ENCODE measurements at regions not wholly inside any gene's neighbourhood (a gene's known extent, or its start where the extent isn't known, plus 50 kb on each side); places are given as distances from the start of the nearest gene placed in this dataset.
A peak's percentile ranks its signal among the peaks of the same experiment; 100 is the strongest.

DNA sequence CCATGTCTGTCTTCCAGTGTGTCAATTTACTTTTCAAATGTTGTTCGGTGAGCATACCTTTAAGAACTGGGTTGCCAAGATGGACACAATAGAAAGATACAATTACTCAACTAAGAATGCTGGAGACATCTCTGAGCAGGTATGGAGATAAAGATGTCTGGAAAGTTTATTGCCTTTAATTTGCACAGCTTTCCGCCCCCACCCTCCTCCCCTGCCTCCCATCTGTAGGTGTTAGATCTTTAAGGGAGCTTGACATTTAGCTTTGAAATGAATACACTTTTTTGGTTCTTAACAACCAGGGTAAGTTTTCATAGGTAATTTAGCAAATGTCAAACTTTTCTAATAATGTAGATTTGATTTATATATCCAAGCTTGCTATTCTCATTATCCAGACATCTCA is 104.4 kb downstream of the BTBD3 start:
- no peak for DNase-seq (ENCODE audit: low read depth)

DNA sequence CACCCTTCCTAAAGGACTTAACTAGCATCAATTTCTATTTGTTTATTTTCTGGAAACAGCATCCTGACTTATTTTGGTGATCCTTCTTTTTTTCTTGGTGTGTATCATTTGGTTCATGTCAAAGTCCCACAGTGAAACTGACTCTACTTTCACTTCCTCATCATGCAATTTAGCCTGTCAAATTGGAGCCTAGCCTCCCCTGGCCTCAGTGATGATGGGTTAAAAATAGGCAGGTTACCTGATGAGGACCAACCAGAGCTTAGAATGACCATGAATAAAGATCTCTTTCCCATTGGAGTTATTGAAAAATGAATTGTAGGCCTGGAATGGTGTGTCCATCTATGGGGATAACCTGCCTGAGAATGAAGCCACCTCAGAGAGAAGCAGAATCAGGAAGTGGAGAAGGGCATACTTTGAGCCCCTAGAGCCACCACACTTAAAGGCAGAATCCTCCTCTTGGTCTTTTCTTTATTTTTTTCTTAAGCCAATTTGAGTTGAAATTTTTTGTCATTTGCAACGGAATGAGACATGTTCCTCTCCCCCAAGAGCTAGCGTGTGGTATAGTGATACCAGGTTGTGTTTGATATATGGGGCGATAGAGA is 105.6 kb downstream of the BTBD3 start:
- no peak for DNase-seq (ENCODE audit: low read depth)

DNA sequence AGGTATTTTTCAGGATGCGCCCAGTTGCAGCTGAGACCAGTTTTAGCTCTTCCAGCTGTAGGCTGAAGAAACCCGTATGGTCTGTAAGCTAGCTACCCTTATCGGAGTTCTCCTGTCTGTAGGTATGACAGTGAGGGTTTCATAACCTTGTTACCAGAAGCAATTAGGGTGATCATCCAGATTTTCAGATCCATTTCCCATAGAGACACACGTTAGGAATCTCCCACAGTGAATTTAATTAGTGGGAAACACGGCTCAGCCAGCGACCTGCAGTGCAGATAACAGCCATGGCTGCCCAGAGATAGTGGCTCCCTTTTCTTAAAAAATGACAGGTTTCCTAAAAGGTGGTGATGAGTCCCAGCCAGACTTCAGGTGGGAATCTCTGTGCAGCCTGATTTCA is 111.1 kb downstream of the BTBD3 start:
- DNase-seq (ENCODE audit: low read depth) = no peak

DNA sequence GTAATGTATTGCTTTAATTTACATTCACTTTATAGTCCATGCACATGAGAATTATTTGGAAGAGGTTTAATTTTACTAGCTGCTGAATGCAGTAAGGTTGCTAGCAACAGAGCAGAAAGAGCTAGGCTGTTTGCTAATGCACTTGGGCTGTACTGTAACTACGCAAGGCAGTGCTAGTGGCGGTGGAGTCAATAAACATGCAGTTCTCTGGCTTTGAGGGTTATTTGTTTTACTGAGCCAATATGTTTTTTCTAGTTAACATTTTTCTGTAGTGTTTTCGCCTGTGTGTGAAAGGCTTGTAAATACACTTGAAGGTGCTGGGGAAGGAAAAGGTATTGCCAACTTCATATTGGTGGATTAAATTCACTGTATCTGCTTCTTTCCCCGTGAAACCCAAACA is 112.8 kb downstream of the BTBD3 start:
- no peak for DNase-seq (ENCODE audit: low read depth)

DNA sequence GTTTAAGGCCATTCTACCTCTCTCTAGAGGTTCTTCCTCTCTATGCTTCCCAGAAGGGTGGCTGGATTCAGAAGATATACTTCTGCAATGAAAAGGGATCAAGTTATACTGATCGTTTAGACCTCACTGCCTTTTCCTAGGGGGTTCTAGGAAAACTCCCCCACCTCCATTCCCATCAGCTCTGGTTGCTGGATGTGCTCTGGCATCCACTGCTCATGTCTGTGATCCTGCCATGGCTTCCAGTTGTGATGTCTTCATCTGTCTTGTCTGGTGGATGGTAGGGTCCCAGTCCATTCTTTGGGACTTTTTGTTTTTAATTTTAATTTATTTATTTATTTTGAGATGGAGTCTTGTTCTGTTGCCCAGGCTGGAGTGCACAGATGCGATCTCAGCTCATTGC is 118.4 kb downstream of the BTBD3 start:
- DNase-seq (ENCODE audit: low read depth) = no peak

DNA sequence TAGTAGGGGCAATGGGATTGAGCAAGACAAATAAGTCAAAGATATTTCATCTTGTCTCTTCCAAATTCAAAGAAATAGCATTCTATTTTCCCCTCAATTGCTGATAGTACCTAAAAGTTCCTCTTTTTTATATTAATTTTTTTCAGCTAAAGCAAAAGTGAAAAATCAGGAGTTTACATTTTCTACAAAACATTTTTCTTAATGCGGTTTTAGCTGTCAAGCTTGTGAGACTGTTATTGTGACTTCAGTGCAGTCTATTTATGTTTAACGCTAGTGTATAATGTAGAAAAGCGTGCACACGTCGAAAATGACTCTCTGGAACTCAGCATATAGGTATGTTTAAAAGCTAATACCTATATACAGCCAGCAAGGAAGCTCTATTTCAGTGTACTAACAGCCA is 119.8 kb downstream of the BTBD3 start:
- DNase-seq (ENCODE audit: low read depth) = no peak

DNA sequence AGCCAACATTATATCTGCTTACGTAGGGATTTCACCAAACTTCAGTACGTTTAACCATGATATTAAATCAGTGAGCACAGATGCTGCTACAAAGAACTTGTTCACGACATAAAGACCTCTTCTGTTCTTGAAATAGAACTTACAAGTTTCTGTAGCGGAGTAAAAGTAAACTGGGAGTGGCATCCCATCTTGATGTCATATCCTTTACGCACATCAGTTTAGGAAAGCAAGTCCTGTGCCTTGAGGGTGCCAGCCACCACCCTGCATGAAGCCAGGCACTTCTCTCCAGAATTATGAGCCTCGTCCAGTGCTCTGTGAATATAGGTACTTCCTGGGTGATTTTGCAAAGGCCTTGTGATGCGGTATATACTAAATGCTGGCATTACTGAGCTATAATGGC is 122.6 kb downstream of the BTBD3 start:
- DNase-seq (ENCODE audit: low read depth) = no peak

DNA sequence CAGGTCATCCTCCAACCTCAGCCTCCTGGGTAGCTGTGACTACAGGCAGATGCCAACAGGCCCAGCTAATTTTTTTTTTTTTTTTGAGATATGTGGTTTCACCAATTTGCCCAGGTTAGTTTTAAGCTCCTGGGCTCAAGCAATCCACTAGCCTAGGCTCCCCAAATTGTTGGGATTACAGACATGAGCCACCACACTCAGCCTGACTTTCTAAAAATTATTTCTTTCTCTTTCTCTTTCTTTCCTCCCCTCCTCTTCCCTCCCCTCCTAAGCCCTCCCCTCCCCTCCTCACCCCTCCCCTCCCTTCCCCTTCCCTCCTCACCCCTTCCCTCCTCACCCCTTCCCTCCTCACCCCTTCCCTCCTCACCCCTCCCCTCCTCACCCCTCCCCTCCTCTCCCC is 127.3 kb downstream of the BTBD3 start:
- DNase-seq (ENCODE audit: low read depth) = no peak

DNA sequence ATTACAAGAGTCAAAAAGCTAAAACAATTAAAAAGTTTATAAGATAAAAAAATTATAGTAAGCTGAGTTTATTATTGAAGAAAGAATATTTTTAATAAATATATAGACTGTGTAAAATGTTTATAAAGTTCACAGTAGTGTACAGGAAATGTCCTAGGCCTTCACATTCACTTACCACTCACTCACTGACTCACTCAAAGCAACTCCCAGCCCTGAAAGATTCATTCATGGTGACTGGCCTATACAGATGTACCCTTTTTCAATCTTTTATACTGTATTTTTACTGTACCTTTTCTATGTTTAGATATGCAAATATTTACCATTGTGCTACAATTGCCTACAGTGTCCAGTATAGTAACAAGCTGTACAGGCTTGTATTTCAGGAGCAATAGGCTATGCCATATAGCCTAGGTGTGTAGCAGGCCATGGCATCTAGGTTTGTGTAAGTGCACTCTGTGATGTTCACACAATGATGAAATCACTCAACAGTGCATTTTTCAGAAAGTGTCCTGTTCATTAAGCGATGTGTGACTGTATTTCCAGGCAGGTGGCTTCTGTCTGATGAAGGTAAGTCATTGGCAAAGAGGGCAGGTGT is 130.2 kb downstream of the BTBD3 start:
- DNase-seq (ENCODE audit: low read depth) = peak; percentile 21

DNA sequence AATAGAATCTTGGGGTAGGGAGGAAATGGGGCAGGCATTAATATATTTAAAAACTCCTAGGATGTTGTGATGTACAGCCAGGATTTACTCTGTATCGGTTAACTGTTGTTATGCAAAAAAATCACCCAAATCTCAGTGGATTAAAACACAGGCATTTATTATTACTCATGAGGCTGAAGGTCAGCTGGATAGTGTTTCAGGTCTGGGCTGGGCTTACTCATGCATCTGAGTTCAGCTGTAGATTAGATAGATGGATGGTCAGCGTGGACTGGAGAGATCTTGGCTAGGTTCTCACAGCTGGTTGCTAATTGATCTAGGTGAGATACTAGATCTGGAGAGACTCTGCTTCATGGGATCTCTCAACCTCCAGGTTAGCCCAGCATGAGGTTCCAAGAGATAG is 131.4 kb downstream of the BTBD3 start:
- peak; percentile 36 for DNase-seq (ENCODE audit: low read depth)

DNA sequence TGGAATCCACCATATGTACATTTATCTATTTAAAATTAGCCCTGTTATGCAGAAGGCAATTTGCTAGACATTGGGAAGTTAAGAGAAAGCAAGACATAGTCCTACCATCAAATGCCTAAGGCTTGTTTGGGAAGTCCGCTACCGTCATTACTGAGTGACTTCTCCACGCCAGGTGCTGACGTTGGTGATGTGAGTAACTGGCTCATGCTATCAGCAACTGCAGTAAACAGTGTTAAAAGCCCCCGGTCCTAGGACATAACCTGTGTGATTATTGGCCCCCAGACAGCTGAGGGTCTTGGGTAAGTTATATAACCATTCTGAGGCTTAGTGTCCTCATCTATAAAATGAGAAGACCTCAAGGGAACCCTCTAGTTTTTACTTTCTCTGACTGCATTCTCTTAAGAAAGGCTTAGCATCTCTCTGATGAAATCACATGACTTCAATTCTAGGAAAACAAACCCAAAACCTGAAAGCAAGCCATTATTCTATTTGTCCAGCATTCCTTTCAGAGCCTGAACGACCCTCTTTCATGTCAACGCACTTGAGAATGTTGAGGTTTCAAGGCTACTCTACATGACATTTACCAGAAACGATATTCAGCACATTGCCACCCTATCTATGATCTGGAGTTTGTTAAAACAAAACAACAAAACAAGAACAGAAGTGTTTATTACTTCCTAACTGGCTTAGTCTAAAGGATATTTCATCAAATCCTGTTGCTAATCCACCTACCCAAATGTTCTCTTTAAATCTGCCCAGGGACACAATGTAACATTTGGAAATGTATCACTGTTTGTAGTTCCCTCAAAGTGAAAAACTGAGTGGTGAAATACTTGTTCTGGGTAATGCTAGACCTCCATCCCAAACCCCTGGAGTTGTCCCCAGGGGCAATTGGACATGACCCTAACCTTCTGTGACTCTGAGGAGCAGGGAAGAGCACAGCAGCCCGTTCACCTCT is 133.8 kb downstream of the BTBD3 start:
- no peak for DNase-seq (ENCODE audit: low read depth)

DNA sequence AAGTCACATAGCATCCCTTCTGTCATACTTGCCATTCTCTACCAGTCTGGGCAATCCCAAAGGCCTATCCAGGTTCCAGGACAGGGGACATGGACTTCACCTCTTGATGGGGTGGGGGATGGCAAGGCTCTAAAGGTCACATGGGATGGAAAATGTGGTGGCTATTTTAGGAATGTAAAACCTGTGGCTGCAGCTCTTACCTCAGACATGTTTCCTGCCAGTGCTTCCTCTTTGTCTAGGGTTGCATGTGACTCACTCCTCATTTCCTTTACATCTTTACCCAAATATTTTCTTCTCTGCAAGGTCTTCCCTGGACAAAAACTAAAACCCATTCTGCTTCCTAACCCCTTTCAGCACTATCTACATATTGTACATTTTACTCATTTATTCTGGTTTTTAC is 135.7 kb downstream of the BTBD3 start:
- no peak for DNase-seq (ENCODE audit: low read depth)

DNA sequence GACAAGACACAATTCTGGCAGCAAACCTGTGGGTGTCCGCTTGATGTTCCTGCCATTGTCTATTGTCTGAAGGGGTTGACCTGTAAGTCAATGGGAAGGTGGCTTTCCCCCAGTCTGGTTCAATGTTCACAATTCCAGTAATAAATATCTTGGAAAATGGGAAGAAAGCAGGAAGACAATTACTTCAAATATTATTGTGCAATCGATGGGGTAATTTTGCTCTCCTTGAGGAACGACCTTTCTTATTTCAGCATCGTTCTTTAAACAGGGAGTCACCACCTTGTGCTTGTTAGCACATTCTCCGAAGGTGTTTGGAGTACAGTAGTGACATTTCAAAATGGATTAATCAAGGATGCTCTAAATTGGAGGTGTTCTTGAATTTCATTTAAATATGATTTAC is 136.9 kb downstream of the BTBD3 start:
- DNase-seq (ENCODE audit: low read depth) = no peak

DNA sequence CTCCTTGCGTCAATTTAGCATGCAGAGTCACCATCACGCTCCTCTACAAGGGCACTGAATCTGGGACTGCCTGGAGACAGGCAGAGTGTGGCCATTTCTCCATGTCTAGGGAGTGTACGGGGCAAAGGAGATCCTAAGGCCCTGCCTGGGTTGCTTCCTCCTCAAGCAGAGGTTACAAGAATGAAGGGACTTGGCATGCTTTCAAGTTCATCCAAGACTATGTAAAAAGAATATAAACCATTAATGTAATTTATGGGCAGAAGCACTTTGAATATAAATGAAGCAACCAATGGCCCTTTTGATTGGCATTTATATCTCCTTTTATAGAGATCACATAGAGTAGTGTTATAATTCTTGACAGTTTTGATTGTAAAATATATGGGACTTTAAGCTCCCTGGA is 137.5 kb downstream of the BTBD3 start:
- DNase-seq (ENCODE audit: low read depth) = no peak

DNA sequence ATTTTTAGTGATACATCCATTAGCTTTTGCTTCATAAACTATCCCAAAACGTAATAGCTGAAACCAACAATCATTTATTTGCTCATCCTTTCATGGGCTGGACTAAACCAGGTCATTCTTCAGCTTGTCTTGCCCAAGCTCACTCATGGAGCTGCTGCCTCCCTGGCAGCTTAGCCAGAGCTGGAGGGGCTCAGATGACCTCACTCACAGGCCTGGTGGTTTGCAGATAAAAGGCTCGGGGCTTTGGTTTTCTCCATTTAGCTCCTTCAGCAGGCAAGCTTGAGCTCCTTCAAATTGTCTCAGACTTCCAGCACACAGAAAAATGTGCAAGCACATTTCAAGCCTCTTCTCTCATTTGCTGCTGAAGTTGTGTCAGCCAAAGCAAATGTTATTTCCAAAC is 139.1 kb downstream of the BTBD3 start:
- no peak for DNase-seq (ENCODE audit: low read depth)

DNA sequence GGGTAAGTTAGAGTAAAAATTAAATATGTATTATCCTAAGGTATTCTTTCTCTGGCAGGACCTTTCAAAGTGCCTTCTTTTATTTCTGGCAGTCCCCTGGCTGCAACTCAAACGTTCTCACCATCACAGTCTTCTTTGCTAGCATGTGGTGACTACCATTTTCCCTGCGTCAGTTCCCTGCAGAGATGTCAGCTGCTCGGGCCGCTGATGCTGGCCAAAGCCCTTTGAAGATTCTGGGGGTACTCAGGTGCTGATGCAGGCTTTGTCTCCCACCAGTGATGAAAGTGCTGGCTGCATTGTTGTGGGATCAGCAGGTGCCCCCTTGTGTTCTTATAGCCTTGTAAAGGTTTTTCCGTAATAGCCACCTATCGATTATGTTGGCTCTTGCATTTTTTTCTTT is 140.1 kb downstream of the BTBD3 start:
- DNase-seq (ENCODE audit: low read depth) = no peak

DNA sequence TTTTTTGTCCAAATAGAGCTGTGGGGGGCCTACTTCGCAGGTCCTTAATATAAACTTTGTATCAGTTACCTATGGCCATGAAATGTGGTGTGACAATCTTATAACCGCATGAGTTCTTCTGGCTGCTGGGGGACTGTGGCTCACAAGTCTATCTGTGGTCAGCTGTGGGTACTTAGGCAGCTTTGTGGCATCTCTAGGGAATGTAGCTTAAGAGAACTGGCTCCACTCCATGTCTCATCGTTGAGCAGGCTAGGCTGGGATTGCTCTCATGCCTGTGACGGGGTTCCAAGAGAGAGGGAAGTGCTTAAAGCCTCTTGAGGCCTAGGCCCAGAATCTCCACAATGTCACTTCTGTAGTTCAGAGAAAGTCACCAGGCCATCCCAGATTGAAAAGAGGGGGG is 140.5 kb downstream of the BTBD3 start:
- no peak for DNase-seq (ENCODE audit: low read depth)

DNA sequence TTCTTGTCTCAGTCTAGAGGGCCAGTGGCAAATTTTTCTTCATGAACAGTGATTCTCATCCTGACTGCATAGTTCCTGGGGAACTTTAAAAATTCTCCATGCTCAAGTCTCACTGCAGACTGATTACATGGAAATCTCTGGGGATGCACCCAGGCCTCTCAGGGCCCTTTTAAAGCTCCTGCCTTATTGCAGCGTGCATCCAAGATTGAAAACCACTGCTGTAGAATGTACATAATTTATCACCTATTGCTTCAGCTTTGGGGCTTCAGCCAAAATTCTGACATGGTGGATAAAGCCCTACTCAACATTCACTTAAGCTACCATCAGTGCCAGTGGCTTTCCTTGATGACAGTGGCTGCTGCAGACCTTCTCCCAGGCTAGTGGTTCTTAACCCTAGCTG is 143.8 kb downstream of the BTBD3 start:
- no peak for DNase-seq (ENCODE audit: low read depth)

DNA sequence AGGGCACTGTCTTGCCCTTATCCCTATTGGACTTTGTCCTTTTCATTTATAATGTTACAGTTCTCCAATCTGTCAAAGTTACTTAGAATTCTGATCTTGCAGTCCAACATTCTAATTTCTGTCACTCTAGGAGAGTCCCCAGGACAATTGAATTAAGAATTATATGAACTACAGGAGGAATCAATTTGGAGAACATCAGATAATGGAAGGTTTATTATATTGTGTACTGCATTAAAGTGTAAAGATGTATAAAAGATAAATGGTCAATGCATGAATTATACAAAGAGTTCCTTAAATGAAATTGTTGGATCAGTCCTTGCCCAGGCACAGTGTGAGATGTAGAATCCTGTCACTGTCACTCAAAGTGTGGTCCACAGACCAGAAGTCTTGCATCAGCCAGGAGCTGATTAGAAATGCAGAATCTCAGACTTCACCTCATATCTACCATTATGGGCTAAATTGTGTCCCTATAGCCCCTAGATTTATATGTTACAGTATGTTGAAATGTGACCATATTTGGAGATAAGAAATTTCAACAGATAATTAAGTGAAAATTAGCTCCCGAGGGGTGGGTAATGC is 145.5 kb downstream of the BTBD3 start:
- no peak for DNase-seq (ENCODE audit: low read depth)

DNA sequence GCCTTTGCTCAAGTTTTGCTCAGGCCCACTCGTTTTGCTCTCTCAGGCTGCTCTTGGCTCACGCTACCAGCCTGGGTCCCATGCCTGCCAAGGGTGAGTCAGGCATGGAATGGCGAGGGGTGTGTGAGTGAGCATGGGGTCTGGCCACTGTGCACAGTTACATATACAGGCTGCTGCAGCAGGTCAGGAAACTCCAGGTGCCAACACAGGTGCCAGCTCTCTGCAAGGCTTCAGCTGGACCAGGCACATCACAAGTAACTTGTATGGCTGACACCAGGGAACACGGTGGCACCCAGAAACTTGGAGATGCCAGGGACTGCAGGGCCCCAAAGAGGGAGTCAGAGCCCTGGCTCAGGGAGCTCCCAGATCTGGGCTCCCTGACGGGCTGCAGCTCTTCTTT is 146.8 kb downstream of the BTBD3 start:
- DNase-seq (ENCODE audit: low read depth) = no peak

DNA sequence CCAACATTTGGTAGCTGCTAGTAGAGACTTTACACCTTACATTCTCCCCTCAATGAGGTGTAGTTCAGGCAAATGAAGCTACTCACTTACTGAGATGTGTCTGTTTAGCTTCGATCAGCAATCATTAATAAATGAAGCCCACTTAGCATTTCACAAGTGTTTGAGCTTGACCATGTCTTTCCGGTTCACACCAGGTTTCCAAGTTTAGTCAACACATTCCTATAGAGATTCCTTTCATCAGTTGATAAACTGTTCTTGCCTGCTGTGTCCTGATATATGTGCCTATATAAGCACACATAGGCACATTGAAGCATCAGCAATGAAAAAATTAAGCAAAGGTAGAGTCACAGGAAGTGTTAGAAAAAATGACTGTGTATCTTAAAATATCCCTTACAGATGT is 150.0 kb downstream of the BTBD3 start:
- no peak for DNase-seq (ENCODE audit: low read depth)

DNA sequence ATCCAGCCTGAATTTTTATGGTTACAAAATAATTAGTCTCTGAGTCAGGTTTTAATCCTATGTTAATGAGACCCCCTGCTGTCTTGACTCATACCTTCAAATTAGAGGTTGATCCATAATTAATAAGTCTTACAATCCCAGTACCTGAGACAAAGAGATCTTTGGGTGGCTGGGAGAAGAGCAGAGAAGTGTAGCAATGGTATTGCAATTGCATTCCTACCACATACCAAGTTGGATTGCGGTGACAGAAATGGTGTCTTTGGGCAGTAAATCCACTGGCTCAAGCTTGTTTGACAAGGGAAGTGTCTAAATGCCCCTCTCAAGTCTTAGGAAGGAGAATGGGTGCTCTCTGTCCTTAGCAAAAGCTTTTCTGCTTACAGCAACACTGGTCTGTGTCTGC is 150.4 kb downstream of the BTBD3 start:
- no peak for DNase-seq (ENCODE audit: low read depth)

DNA sequence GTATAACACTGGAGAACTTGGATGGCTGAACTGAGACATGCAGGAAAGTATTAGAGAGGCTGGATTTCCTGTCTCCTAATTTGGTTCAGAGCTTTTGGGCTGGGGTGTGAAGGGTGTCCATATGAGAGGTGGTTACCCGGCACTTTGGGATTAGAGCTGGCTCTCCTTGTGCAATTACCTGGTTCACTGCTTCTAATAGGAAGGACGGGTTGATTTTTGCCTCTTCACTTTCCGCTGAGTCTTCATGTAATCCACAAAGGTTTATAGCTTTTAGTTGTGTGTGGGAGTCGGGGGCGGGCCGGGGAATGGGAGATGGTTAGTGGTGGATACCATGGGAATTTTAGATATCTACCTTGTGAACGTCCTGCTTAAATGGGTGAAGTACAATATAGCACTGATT is 151.5 kb downstream of the BTBD3 start:
- no peak for DNase-seq (ENCODE audit: low read depth)
